ENCODE measurements at regions not wholly inside any gene's neighbourhood (a gene's known extent, or its start where the extent isn't known, plus 50 kb on each side); places are given as distances from the start of the nearest gene placed in this dataset.

GRCh38 chr7:145276118-145276517 is 440.3 kb upstream of the TPK1 start:
- Histone ChIP-seq H3K4me3 (no peak overlapping the region), H3K9me3 (replicated peaks in 1 of 3) (no peaks in the 10 kb centered on the region), H3K27me3 (no peaks in the 10 kb centered on the region), H3K4me1 (replicated peaks in 1 of 2) (no peaks in the 10 kb centered on the region), H3K27ac (no peak overlapping the region), H3K36me3 (replicated peaks in 1 of 2) (no peaks in the 10 kb centered on the region)
- intact Hi-C loops (cut with DNase I) = no loop called here
- TF ChIP-seq CTCF (IDR thresholded peaks at IDR 0.05) (no peak), POLR2A (IDR thresholded peaks at IDR 0.05) (no peak)
- no peak for DNase-seq

DNA sequence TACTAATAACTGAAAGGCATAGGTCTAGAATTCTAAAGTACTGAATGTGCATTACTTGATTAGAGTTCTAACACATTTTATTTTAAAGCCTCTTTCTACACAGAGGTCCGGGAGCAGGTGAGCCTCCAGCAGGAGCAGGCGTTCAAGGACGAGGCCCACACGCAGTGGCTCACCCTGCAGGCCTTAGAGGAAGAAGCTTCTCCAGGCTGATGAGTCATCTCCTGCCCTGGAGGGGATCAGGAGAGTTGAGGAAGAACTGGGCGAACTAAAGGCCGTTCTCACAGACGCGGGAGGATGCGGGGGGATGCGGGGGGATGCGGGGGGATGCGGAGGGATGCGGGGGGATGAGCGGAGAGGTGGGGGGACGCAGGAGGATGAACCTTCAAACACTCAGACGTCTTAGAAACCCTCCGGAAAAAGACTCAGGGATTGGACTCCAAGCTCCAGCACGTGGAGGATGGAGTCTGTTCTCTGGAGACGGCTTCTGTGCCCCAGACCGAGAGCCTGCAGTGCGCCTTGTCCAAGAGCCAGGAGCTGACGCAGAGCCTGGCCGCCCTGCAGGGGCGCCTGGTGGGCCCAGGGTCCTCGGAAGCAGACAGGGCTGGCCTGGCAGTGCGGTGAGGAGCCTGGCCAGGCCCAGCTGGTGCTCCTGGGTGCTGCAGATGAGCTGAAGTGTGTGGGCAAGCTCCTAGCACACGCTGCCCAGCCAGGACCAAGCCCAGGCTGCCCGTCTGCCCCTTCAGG is 433.7 kb upstream of the TPK1 start:
- no peaks in the 10 kb centered on the region for H3K4me1 ChIP-seq (replicated peaks in 1 of 2)
- TF ChIP-seq POLR2A (IDR thresholded peaks at IDR 0.05) = no peak
- TF ChIP-seq CTCF (IDR thresholded peaks at IDR 0.05) = no peak
- intact Hi-C loops (cut with DNase I) = no loop called here
- no peaks in the 10 kb centered on the region for H3K27me3 ChIP-seq
- H3K27ac ChIP-seq = no peak overlapping the region
- H3K9me3 ChIP-seq (replicated peaks in 1 of 3) = no peaks in the 10 kb centered on the region
- no peak overlapping the region for H3K4me3 ChIP-seq
- DNase-seq = no peak
- 78 to 82% (median 80%) methylated on average over 26 to 28 of the region's 28 CpGs for WGBS, 4 donors
- H3K36me3 ChIP-seq (replicated peaks in 1 of 2) = no peaks in the 10 kb centered on the region

GRCh38 chr7:145265180-145265579 is 429.3 kb upstream of the TPK1 start:
- TF ChIP-seq CTCF (IDR thresholded peaks at IDR 0.05) (no peak), POLR2A (IDR thresholded peaks at IDR 0.05) (no peak)
- Histone ChIP-seq H3K27me3 (no peaks in the 10 kb centered on the region), H3K4me3 (no peak overlapping the region), H3K36me3 (replicated peaks in 1 of 2) (no peaks in the 10 kb centered on the region), H3K9me3 (replicated peaks in 1 of 3) (no peaks in the 10 kb centered on the region), H3K27ac (no peak overlapping the region), H3K4me1 (replicated peaks in 1 of 2) (no peaks in the 10 kb centered on the region)
- 68 to 84% (median 74%) methylated on average over 4 of the region's 4 CpGs for WGBS, 4 donors
- no peak for DNase-seq
- intact Hi-C loops (cut with DNase I) = no loop called here

DNA sequence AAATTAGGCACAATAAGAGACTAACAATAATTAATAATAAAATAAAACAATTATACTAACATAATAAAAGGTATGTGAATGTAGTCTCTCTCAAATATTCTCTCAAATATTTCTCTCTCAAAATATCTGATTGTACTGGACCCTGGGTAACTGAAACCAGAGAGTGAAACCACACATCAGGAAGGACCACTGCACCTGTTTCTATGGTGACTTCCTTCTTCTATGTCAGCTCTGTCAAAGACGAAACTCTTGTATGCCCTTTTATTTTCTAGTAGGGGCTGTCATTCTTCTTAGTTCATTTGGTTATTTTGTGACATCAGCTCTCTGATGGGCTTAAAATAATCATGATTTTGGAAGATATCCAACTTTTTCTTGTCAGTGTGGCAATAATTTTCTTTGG is 428.0 kb upstream of the TPK1 start:
- no peak overlapping the region for H3K4me3 ChIP-seq
- H3K27me3 ChIP-seq = no peaks in the 10 kb centered on the region
- no peaks in the 10 kb centered on the region for H3K4me1 ChIP-seq (replicated peaks in 1 of 2)
- DNase-seq = no peak
- no peaks in the 10 kb centered on the region for H3K36me3 ChIP-seq (replicated peaks in 1 of 2)
- no peaks in the 10 kb centered on the region for H3K9me3 ChIP-seq (replicated peaks in 1 of 3)
- H3K27ac ChIP-seq = no peak overlapping the region
- intact Hi-C loops (cut with DNase I) = no loop called here
- no peak for TF ChIP-seq CTCF (IDR thresholded peaks at IDR 0.05)
- no peak for TF ChIP-seq POLR2A (IDR thresholded peaks at IDR 0.05)
- 0 to 21% (median 17%) methylated on average over 1 of the region's 1 CpG for WGBS, 4 donors
